Retinal pigment epithelial cell (primary cell): ENCODE measurements at regions not wholly inside any gene's neighbourhood (a gene's known extent, or its start where the extent isn't known, plus 50 kb on each side); places are given as distances from the start of the nearest gene placed in this dataset.

Experiments
- DNase-seq: peaks from one replicate; pipeline ENCODE4 v3.0.0-alpha.2; 2010; ENCODE audit warnings: low read depth
- H3K4me3 ChIP-seq: 2 replicates; pipeline ENCODE4 v1.5.1; 2011; ENCODE audit warnings: mild to moderate bottlenecking, low read length, control low read depth, moderate library complexity
- CTCF ChIP-seq: conservative IDR thresholded peaks from 2 replicates; pipeline ENCODE4 v1.5.1; 2011; ENCODE audit warnings: low read depth, low read length, control low read depth, inconsistent platforms

DNA sequence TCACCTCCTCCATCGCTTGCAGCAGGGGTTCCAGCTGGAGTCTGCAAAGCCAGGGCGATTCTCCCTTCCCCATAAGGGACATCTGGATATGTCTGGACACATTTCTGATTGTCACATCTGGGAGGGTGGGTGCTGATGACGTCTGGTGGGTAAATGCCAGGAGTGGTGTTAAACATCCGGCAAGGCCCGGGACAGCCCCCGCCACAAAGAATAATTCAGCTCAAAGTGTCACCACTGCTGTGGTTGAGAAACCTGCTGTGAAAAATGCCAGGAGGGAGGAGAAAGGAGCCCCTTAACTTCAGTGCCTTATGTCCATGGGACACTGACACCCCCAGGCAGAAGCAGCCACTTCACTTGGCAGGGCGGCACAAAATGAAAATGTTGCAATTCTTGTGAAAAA lies 179.4 kb upstream of the SDK2 start:
- TF ChIP-seq CTCF, result no peak
- no peak overlapping the region for H3K4me3 ChIP-seq
- no peak for DNase-seq

GRCh38 chr17:73824321-73824720 lies 180.1 kb upstream of the SDK2 start:
- no peak for TF ChIP-seq CTCF

DNA sequence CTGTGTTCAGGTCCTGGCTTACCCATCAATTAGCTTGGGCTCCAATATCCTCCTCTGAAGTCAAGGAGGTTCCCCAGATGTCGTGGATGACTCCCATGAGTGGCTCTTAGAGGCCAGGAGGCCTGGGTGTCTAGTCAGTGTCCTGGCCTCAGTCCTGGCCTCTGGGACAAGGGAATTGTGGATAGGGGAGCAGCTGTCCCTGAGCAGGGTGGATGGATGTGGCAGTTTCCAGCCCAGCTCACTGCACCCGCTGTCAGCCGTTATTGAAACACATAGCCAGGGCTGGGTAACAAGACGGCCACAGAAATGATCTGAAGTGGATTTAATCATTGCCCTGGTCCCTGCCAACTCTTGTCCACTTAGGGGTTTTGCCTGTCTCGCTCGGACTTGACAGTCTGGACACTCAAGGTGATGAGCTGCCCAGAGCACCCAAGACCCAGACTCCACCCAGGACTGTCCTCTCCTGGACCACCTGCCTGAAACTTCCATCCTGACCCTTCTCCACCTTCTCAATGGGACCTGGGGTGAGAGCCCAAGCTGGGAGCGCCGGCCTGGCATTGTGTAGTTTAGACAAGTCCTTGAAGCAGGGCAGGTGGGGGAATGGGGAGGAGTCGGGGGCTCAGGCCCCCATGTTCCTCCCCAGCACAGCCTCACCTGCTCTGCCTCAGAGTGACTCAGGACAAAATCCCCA lies 182.1 kb upstream of the SDK2 start:
- H3K4me3 ChIP-seq, result no peak overlapping the region
- no peak for DNase-seq
- no peak for TF ChIP-seq CTCF

More at GRCh38 chr17:73824321-73824720, 180.1 kb upstream of the SDK2 start:
- no peak overlapping the region for H3K4me3 ChIP-seq
- no peak for DNase-seq

GRCh38 chr17:73826872-73827228 lies 182.6 kb upstream of the SDK2 start:
- DNase-seq, result no peak
- no peak overlapping the region for H3K4me3 ChIP-seq
- TF ChIP-seq CTCF, result no peak

- TF ChIP-seq CTCF, result no peak
- no peak overlapping the region for H3K4me3 ChIP-seq
- no peak for DNase-seq
These were observed 183.5 kb upstream of the SDK2 start for GRCh38 chr17:73827627-73828291.

- H3K4me3 ChIP-seq, result no peak overlapping the region
- TF ChIP-seq CTCF, result no peak
- DNase-seq, result no peak
These were observed 185.5 kb upstream of the SDK2 start for GRCh38 chr17:73829676-73830280.

DNA sequence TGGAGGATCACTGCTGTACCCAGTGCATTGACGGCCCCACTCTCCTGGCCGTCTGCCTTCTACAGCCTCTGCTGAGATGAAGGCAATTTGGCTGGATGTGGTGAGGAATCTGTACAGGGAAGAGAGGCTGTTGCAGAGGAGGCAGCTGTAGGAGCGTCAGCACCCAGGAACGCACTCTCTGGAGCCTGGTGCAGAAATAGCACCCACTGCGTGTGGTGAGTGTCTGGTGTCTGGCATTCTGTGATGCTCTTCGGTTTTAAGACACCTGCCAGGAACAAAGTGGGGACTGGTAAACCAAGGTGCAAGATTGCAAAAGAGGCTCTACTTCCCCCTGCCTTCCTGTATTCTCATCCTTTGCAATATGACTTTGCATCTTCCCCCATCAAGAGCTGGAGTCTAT lies 187.5 kb upstream of the SDK2 start:
- H3K4me3 ChIP-seq, result no peak overlapping the region
- no peak for DNase-seq
- TF ChIP-seq CTCF, result no peak
